ENCODE measurements at regions not wholly inside any gene's neighbourhood (a gene's known extent, or its start where the extent isn't known, plus 50 kb on each side); places are given as distances from the start of the nearest gene placed in this dataset.

DNA sequence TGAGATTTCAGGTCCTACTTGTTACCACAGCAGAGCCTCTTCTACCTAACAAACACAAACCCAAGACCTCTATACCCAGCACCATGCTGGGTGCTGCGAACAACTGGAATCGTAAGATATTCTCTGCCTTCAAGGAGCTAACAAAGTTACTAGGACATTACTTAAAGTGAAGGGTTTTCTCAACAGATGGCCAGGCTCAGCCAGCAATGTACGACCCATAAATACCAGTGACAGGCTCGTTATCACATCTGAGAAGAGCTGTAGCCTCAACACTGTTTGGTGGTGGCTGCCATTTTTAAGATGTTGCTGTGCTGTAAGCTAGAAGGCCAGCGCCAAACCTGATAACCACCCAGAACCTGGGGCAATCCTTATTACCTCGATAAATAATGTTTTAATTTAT lies 406.5 kb downstream of the KIF16B start:
- H3K27ac ChIP-seq = no peak overlapping the region
- no peaks in the 10 kb centered on the region for H3K9me3 ChIP-seq (ENCODE audit: severe bottlenecking)
- no peaks in the 10 kb centered on the region for H3K36me3 ChIP-seq
- TF ChIP-seq, protein P1, sequence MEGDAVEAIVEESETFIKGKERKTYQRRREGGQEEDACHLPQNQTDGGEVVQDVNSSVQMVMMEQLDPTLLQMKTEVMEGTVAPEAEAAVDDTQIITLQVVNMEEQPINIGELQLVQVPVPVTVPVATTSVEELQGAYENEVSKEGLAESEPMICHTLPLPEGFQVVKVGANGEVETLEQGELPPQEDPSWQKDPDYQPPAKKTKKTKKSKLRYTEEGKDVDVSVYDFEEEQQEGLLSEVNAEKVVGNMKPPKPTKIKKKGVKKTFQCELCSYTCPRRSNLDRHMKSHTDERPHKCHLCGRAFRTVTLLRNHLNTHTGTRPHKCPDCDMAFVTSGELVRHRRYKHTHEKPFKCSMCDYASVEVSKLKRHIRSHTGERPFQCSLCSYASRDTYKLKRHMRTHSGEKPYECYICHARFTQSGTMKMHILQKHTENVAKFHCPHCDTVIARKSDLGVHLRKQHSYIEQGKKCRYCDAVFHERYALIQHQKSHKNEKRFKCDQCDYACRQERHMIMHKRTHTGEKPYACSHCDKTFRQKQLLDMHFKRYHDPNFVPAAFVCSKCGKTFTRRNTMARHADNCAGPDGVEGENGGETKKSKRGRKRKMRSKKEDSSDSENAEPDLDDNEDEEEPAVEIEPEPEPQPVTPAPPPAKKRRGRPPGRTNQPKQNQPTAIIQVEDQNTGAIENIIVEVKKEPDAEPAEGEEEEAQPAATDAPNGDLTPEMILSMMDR (IDR thresholded peaks at IDR 0.05; ENCODE audit: low read depth, low read length) = no peak
- no peaks in the 10 kb centered on the region for H3K27me3 ChIP-seq (ENCODE audit: insufficient read depth, low read depth, severe bottlenecking)
- no peak overlapping the region for H3K4me3 ChIP-seq (ENCODE audit: low read depth, low read length)
- peak; percentile 18 for DNase-seq

DNA sequence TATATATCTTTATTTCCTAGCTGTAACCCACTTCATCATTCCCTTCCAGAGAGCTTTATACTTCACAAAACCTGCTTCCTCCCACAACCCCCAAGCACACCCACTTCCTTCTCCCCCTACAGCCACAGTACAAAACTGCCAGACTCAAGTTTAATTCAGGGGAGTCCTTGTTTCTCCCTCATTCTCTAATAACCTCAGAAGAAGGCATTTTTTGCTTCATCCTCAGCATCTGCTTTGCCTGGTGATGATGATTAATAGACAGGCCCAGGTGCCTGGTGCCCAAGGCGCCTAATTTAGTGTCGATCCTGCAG lies 414.3 kb downstream of the KIF16B start:
- Histone ChIP-seq H3K4me3 (ENCODE audit: low read depth, low read length) (no peak overlapping the region), H3K9me3 (ENCODE audit: severe bottlenecking) (peaks cover under 1% of the 10 kb centered on the region), H3K27me3 (ENCODE audit: insufficient read depth, low read depth, severe bottlenecking) (no peaks in the 10 kb centered on the region), H3K36me3 (no peaks in the 10 kb centered on the region), H3K27ac (no peak overlapping the region)
- TF ChIP-seq, protein P1 (IDR thresholded peaks at IDR 0.05; ENCODE audit: low read depth, low read length) = no peak
- DNase-seq = no peak

DNA sequence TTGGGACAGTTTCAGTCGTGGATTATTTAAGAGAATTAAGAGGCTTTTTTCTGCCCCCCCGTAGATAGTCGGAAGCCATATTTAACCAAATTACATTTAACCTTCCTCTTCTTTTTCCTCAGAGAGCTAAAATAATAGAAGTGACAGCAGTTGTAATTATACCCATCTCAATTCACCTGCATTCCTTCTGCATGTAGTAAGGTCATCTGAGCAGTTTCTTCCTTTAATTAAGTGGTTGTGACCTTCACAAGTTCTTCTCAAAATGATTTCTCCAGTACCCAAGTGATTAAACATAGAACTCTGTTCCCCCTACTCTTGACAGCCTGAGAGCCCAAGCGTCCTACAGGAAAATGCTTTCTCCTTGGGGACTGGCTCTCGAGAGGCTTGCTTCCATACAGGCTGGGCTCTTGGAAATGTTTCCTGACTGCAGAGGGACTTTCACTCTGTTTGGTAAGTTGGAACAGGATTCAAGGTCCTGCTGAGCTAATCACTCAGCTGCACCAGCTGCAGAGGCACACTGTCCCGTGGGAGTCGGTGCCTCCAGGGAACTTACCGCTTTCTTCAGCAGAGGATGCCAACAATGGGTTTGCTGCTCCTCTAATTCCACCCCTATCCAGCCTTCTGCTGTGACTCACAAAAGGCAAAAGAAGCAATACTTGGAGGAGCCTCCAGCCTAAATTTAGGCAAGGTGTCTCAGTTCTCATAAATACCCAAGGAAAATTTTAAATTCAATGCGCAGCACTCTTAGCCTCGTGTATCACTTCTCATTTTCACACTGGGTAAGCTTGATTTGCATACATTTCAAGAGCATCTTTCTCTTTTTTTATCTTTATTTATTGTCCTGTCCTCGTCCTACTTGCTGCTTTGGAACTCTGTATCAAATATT lies 414.9 kb downstream of the KIF16B start:
- no peak for DNase-seq
- no peak overlapping the region for H3K27ac ChIP-seq

DNA sequence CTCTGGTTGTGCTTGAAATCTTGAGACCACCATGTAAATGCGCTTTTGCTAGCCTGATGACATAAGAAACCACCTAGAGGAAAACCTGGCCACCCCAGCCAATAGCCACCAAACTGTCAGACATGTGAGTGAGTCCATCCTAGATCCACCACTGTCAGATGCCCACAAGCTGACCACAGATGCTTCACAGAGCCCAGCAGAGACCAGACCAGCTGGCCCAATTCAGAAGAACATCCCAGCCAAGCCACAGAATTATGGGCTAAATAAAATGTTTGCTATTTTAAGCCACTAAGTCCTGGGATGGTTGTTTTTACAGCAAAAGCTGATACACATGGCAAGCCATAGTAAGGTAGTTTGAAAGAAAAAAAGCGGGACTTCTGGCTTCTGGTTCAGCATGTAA lies 425.3 kb downstream of the KIF16B start:
- Histone ChIP-seq H3K4me3 (ENCODE audit: low read depth, low read length) (no peak overlapping the region), H3K9me3 (ENCODE audit: severe bottlenecking) (no peaks in the 10 kb centered on the region), H3K36me3 (no peaks in the 10 kb centered on the region), H3K27me3 (ENCODE audit: insufficient read depth, low read depth, severe bottlenecking) (no peaks in the 10 kb centered on the region), H3K27ac (no peak overlapping the region)
- TF ChIP-seq, protein P1 (IDR thresholded peaks at IDR 0.05; ENCODE audit: low read depth, low read length) = no peak
- DNase-seq = no peak

More for the DNA sequence above, 414.9 kb downstream of the KIF16B start:
- H3K27me3 ChIP-seq (ENCODE audit: insufficient read depth, low read depth, severe bottlenecking) = no peaks in the 10 kb centered on the region
- TF ChIP-seq, protein P1 (IDR thresholded peaks at IDR 0.05; ENCODE audit: low read depth, low read length) = no peak
- H3K4me3 ChIP-seq (ENCODE audit: low read depth, low read length) = no peak overlapping the region
- peaks cover 2% of the 10 kb centered on the region for H3K9me3 ChIP-seq (ENCODE audit: severe bottlenecking)
- no peaks in the 10 kb centered on the region for H3K36me3 ChIP-seq

DNA sequence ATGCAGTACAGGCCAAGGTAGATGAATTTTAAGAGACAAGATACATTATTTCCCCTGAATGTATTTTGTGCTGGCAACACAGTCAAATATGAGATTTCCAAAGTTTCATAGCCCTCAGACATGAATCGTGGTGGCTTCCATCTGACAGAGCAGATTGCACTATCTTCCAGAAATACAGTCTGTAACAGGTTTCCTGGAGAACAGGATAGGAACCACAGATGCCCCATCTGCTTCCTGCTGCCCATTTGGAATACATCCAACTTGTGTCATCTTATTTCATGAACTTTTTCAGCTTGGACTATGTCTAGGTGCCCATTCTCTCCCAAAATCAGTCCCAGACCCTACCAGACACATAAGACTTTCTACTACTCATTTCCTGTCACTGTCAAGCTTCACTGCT lies 426.0 kb downstream of the KIF16B start:
- TF ChIP-seq, protein P1 (IDR thresholded peaks at IDR 0.05; ENCODE audit: low read depth, low read length) = no peak
- Histone ChIP-seq H3K27ac (no peak overlapping the region), H3K4me3 (ENCODE audit: low read depth, low read length) (no peak overlapping the region), H3K36me3 (no peaks in the 10 kb centered on the region), H3K9me3 (ENCODE audit: severe bottlenecking) (no peaks in the 10 kb centered on the region), H3K27me3 (ENCODE audit: insufficient read depth, low read depth, severe bottlenecking) (no peaks in the 10 kb centered on the region)
- DNase-seq = no peak

DNA sequence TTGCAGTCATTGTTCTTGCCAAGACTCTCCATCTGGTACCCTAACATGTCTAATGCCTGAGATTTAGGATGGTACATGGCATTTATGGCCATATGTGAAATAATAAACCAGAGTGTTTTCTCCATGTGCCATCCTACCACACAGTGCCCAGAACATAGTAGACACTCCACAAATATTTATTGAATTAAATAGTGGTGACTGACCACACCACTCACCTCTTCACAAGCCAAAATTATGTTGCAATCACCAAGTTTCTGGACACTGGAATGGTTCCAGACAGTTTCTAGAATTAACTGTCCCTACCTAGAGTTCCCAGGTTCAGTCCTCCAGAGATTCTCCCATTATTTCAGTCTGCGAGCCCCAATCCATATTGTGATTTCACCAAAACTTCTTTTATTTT lies 427.3 kb downstream of the KIF16B start:
- DNase-seq = no peak
- H3K27ac ChIP-seq = no peak overlapping the region
- no peaks in the 10 kb centered on the region for H3K36me3 ChIP-seq
- no peaks in the 10 kb centered on the region for H3K9me3 ChIP-seq (ENCODE audit: severe bottlenecking)
- H3K4me3 ChIP-seq (ENCODE audit: low read depth, low read length) = no peak overlapping the region
- TF ChIP-seq, protein P1 (IDR thresholded peaks at IDR 0.05; ENCODE audit: low read depth, low read length) = no peak
- H3K27me3 ChIP-seq (ENCODE audit: insufficient read depth, low read depth, severe bottlenecking) = no peaks in the 10 kb centered on the region

Data from WERI-Rb-1 (cell line).